GM12891 (cell line): ENCODE measurements at regions not wholly inside any gene's neighbourhood (a gene's known extent, or its start where the extent isn't known, plus 50 kb on each side); places are given as distances from the start of the nearest gene placed in this dataset.

ENCODE experiments used
- PAX5 ChIP-seq: IDR thresholded peaks from 2 replicates; pipeline ENCODE4 v1.6.1; 2011; ENCODE audit warnings: low read length, moderate library complexity, mild to moderate bottlenecking; ENCODE audit not compliant: insufficient read depth, severe bottlenecking
- POLR2A ChIP-seq: IDR thresholded peaks from 2 replicates; pipeline ENCODE4 v1.6.1; 2011; ENCODE audit warnings: low read depth, low read length, control low read depth
- POLR2AphosphoS5 ChIP-seq: IDR thresholded peaks from 2 replicates; pipeline ENCODE4 v1.6.1; 2011; ENCODE audit warnings: low read depth, low read length, control low read depth
- SPI1 ChIP-seq: IDR thresholded peaks from 2 replicates; pipeline ENCODE4 v1.6.1; 2011; ENCODE audit warnings: low read depth, low read length, control low read depth
- TAF1 ChIP-seq: IDR thresholded peaks from 2 replicates; pipeline ENCODE4 v1.6.1; 2011; ENCODE audit warnings: low read depth, low read length, control low read depth

GRCh38 chr10:6912424-6912823 lies 332.3 kb upstream of the PRKCQ start:
- TF ChIP-seq POLR2A, result no peak
- TF ChIP-seq POLR2AphosphoS5, result no peak
- no peak for TF ChIP-seq PAX5
- no peak for TF ChIP-seq SPI1
- no peak for TF ChIP-seq TAF1
